Mesendoderm (in vitro differentiated cells): ENCODE measurements at regions not wholly inside any gene's neighbourhood (a gene's known extent, or its start where the extent isn't known, plus 50 kb on each side); places are given as distances from the start of the nearest gene placed in this dataset.

Source experiments
- DNase-seq: peaks from one replicate; pipeline ENCODE4 v3.0.0; 2013
- H2AK5ac ChIP-seq: 2 replicates; pipeline ENCODE4 v1.6.1; 2013; ENCODE audit warnings: low read length, inconsistent platforms
- H2BK120ac ChIP-seq: 2 replicates; pipeline ENCODE4 v1.6.1; 2013; ENCODE audit warnings: low read depth, mild to moderate bottlenecking, low read length, moderate library complexity, mixed read lengths
- H2BK15ac ChIP-seq: replicated peaks from 2 replicates; pipeline ENCODE4 v1.6.1; 2013; ENCODE audit warnings: low read depth, mild to moderate bottlenecking, moderate library complexity
- H2BK5ac ChIP-seq: 2 replicates; pipeline ENCODE4 v1.6.1; 2013; ENCODE audit warnings: low read length, inconsistent platforms
- H3K18ac ChIP-seq: 2 replicates; pipeline ENCODE4 v1.6.1; 2013; ENCODE audit warnings: mild to moderate bottlenecking, low read length, mixed read lengths
- H3K23ac ChIP-seq: one replicate; pipeline ENCODE4 v1.6.1; 2013; ENCODE audit warnings: low read length
- H3K27ac ChIP-seq: 2 replicates; pipeline ENCODE4 v1.5.1; 2013; ENCODE audit warnings: low read depth, mild to moderate bottlenecking, inconsistent platforms, low read length, moderate library complexity
- H3K27me3 ChIP-seq: 2 replicates; pipeline ENCODE4 v1.6.1; 2013; ENCODE audit warnings: low read length, control low read depth, mild to moderate bottlenecking, inconsistent platforms; ENCODE audit not compliant: insufficient read depth, poor library complexity
- H3K36me3 ChIP-seq: 2 replicates; pipeline ENCODE4 v1.6.1; 2013; ENCODE audit warnings: low read length, inconsistent platforms; ENCODE audit not compliant: control insufficient read depth, insufficient read depth
- H3K4ac ChIP-seq: one replicate; pipeline ENCODE4 v1.6.1; 2013; ENCODE audit warnings: low read depth, mild to moderate bottlenecking, low read length, moderate library complexity
- H3K4me1 ChIP-seq: 2 replicates; pipeline ENCODE4 v1.6.1; 2013; ENCODE audit warnings: low read depth, low read length, inconsistent platforms; ENCODE audit not compliant: control insufficient read depth
- H3K4me2 ChIP-seq: 2 replicates; pipeline ENCODE4 v1.6.1; 2013; ENCODE audit warnings: low read length
- H3K4me3 ChIP-seq: 2 replicates; pipeline ENCODE4 v1.5.1; 2013; ENCODE audit warnings: mild to moderate bottlenecking, low read length
- H3K56ac ChIP-seq: one replicate; pipeline ENCODE4 v1.6.1; 2013; ENCODE audit warnings: low read length
- H3K79me1 ChIP-seq: 2 replicates; pipeline ENCODE4 v1.6.1; 2013; ENCODE audit warnings: low read length, inconsistent platforms
- H3K79me2 ChIP-seq: 2 replicates; pipeline ENCODE4 v1.6.1; 2013; ENCODE audit warnings: mild to moderate bottlenecking, low read length; ENCODE audit not compliant: control insufficient read depth, insufficient read depth
- H3K9ac ChIP-seq: 2 replicates; pipeline ENCODE4 v1.6.1; 2013; ENCODE audit warnings: low read length, inconsistent platforms
- H4K5ac ChIP-seq: one replicate; pipeline ENCODE4 v1.6.1; 2013; ENCODE audit warnings: low read length
- H4K8ac ChIP-seq: one replicate; pipeline ENCODE4 v1.6.1; 2013; ENCODE audit warnings: low read depth, mild to moderate bottlenecking, control low read depth, low read length, moderate library complexity
- WGBS: extraction: QIAGEN DNeasy Blood & Tissue Kit; methylation state at CpG from one replicate; pipeline ENCODE4 v1.1.7; 2013; ENCODE audit warnings: low lambda C conversion rate, missing lambda C conversion rate; ENCODE audit not compliant: insufficient coverage; ENCODE audit errors: extremely low coverage; 5-methylcytosine and 5-hydroxymethylcytosine counted together

DNA sequence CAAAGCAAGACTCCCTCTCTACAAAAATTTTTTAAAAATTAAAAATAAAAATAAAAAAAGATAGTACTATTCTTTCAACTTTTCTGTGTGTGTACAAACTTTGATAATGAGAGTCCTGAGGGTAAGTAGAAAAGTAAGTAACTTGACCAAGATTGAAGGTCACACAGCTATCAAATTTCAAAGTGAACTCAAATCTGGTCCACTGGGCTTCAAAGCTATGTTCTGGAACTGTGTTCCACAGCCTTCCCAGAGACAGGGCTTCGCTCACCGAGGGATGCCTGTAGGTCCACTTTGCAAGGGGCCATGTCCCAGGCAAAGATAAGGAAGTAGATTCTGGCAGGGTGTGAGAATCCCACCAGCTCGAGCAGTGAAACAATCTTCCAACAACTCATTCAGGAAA is 56.3 kb upstream of the TNRC6A start:
- DNase-seq, result no peak
- no CpG with 5 or more reads among the region's 3 CpGs for WGBS

DNA sequence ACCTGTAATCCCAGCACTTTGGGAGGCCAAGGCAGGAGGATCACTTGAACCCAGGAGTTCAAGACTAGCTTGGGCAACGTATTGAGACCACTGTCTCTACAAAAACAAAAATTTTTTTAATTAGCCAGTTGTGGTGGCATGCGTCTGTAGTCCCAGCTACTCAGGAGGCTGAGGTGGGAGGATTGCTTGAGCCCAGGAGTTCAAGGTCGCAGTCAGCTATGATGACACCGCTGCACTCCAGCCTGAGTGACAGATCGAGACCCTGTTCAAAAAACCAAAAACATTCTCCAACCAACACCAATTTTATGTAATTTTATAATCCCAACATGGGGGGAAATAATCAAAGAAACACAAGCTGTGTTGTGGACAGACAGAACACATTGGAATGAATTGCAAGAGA is 54.6 kb upstream of the TNRC6A start:
- Histone ChIP-seq H3K27ac (no peak overlapping the region), H3K36me3 (no peaks in the 10 kb centered on the region), H3K4me2 (no peak overlapping the region), H2AK5ac (no peak overlapping the region), H3K18ac (no peak overlapping the region), H4K5ac (no peak overlapping the region), H3K4ac (no peak overlapping the region), H3K79me2 (no peaks in the 10 kb centered on the region), H4K8ac (no peak overlapping the region), H3K79me1 (no peaks in the 10 kb centered on the region), H2BK5ac (no peak overlapping the region), H3K23ac (no peak overlapping the region), H3K56ac (no peak overlapping the region), H3K27me3 (no peaks in the 10 kb centered on the region), H3K9ac (no peak overlapping the region), H2BK120ac (no peak overlapping the region), H3K4me3 (no peak overlapping the region), H3K4me1 (no peaks in the 10 kb centered on the region), H2BK15ac (no peak overlapping the region)
- no peak for DNase-seq
- no CpG with 5 or more reads among the region's 5 CpGs for WGBS

More for the DNA sequence above, 56.3 kb upstream of the TNRC6A start:
- Histone ChIP-seq H4K8ac (no peak overlapping the region), H3K9ac (no peak overlapping the region), H3K27me3 (no peaks in the 10 kb centered on the region), H3K4me2 (no peak overlapping the region), H2BK5ac (no peak overlapping the region), H3K56ac (no peak overlapping the region), H3K27ac (no peak overlapping the region), H2BK15ac (no peak overlapping the region), H4K5ac (no peak overlapping the region), H3K79me1 (no peaks in the 10 kb centered on the region), H2BK120ac (no peak overlapping the region), H3K23ac (no peak overlapping the region), H3K18ac (no peak overlapping the region), H3K4ac (no peak overlapping the region), H3K4me3 (no peak overlapping the region), H3K79me2 (no peaks in the 10 kb centered on the region), H3K4me1 (no peaks in the 10 kb centered on the region), H3K36me3 (no peaks in the 10 kb centered on the region), H2AK5ac (no peak overlapping the region)

DNA sequence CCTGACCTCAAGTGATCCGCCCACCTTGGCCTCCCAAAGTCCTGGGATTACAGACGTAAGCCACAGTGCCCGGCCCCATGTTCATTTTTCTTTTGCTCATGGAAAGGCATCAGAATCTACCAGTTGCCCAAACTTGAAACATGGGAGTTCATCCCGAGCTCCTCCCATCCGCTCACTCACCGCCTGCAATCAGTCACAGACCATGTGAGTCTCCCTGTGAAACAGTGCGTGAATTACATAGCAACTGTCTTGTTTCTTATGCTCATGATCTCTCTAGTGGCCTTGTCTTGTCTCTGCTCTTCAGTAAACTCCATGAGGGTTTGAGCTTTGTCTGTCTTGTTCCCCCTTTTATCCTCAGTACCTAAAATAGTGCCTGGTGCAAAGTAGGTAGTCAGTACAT is 52.1 kb upstream of the TNRC6A start:
- Histone ChIP-seq H3K56ac (no peak overlapping the region), H4K8ac (no peak overlapping the region), H3K79me2 (no peaks in the 10 kb centered on the region), H3K4me3 (no peak overlapping the region), H2BK5ac (no peak overlapping the region), H2BK120ac (no peak overlapping the region), H3K4me2 (no peak overlapping the region), H3K23ac (no peak overlapping the region), H3K9ac (no peak overlapping the region), H3K4me1 (no peaks in the 10 kb centered on the region), H4K5ac (no peak overlapping the region), H3K27me3 (no peaks in the 10 kb centered on the region), H3K36me3 (no peaks in the 10 kb centered on the region), H3K79me1 (no peaks in the 10 kb centered on the region), H2BK15ac (no peak overlapping the region), H3K4ac (no peak overlapping the region), H3K18ac (no peak overlapping the region), H2AK5ac (no peak overlapping the region), H3K27ac (no peak overlapping the region)
- no CpG with 5 or more reads among the region's 7 CpGs for WGBS
- DNase-seq, result no peak
